ENCODE measurements at regions not wholly inside any gene's neighbourhood (a gene's known extent, or its start where the extent isn't known, plus 50 kb on each side); places are given as distances from the start of the nearest gene placed in this dataset.
"Not testable (repeated sequence)": the region's sequence is repeated elsewhere in the genome, so short reads cannot be mapped to it uniquely, and the experiment has no call there.

- no peak for DNase-seq
Measured at GRCh38 chr7:69526570-69526969, 71.7 kb upstream of the AUTS2 start.

GRCh38 chr7:69527706-69528105, 70.6 kb upstream of the AUTS2 start:
- no peak for DNase-seq

GRCh38 chr7:69531050-69531449, 67.2 kb upstream of the AUTS2 start:
- no peak for DNase-seq

GRCh38 chr7:69534461-69535041, 63.7 kb upstream of the AUTS2 start:
- no peak for DNase-seq

DNA sequence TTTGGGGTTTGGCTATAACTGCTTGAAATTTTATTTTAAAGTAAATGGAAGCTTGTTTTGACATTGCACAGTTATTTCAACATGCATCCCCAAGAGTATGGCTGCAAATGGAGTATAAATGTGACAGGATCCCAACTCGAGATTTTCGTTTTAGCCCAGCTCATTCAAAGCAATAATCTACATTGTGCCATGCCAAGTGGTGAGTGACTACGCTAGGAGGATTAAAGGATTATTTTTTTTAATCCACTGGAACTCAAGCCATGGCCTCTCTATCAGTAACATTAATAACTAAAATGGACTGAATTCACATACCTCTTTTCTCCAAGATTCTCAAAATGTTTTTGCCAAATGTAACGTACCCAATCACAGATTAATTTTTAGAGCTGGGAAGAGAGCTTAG, 60.6 kb upstream of the AUTS2 start:
- no peak for DNase-seq

- DNase-seq = no peak
Measured at GRCh38 chr7:69539531-69539930, 58.7 kb upstream of the AUTS2 start.

GRCh38 chr7:69540287-69540686, 58.0 kb upstream of the AUTS2 start:
- DNase-seq = no peak

- not testable (repeated sequence) for DNase-seq
Measured at GRCh38 chr7:69541779-69542432, 56.4 kb upstream of the AUTS2 start.

DNA sequence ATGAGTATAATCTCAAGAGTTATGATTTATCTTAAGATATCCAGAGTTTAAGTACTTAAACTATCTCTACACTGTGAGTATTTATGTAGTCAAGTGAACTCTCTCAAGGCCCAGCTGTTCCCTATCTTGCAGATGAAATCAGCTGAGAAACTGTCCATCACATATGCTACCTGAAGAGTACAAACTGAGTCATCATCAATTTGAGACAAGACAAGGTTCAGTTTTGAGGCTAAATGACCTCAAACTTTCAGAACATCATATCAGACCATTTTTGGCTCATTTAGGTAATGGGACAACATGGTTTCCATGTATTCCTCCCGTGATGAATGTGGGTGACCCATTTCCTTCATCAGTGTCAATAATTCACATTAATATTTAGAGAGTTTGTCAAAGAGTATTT, 53.1 kb upstream of the AUTS2 start:
- DNase-seq = no peak

All from NCI-H345 (cell line).